GM12878 (cell line): ENCODE measurements at regions not wholly inside any gene's neighbourhood (a gene's known extent, or its start where the extent isn't known, plus 50 kb on each side); places are given as distances from the start of the nearest gene placed in this dataset.

Experiments used
- ATAC-seq: fragments of 200-7000 bp; cut with Tn5 transposase; 3 replicates; pipeline ENCODE4 v1.9.1; 2020; ENCODE audit warnings: mild to moderate bottlenecking, moderate library complexity
- BruUV-seq: library from RNA; stranded (reverse); fragments of 400-500 nt; replicated peaks from 2 replicates; lab custom pipeline; 2021; lab: Mats Ljungman, UMichigan
- CTCF ChIA-PET: fragments of 300-600 bp; sonication (Branson Sonifier 250); formaldehyde crosslinking; extraction: SDS; loops from one replicate; lab custom pipeline; 2021; ENCODE audit warnings: inconsistent platforms; lab: Yijun Ruan, JAX
- POLR2A ChIA-PET: fragments of 350-600 bp; formaldehyde crosslinking; extraction: SDS; loops from one replicate; lab custom pipeline; 2021; ENCODE audit warnings: inconsistent platforms; lab: Charles Lee
- RAD21 ChIA-PET: fragments of 300-600 bp; sonication (Branson Sonifier 250); formaldehyde crosslinking; loops from one replicate; lab custom pipeline; 2023; ENCODE audit warnings: antibody characterized with exemption; ENCODE audit not compliant: unreplicated experiment; lab: Charles Lee
- SMC1A ChIA-PET: fragments of 300-600 bp; sonication (Branson Sonifier 250); formaldehyde crosslinking; loops from one replicate; lab custom pipeline; 2023; ENCODE audit not compliant: unreplicated experiment, uncharacterized antibody; lab: Charles Lee
- DNase-seq: peaks from one replicate; pipeline ENCODE4 v3.0.0-alpha.2; 2011; ENCODE audit warnings: low read depth, low spot score
- FAIRE-seq: peaks from 3 replicates; lab custom pipeline; 2011; peaks lifted over from hg19 to GRCh38; lab: Jason Lieb, UNC
- H2AFZ ChIP-seq: 2 replicates; pipeline ENCODE4 v1.6.0; 2011; ENCODE audit warnings: low read depth, low read length, control low read depth; ENCODE audit not compliant: control insufficient read depth
- H3K27ac ChIP-seq: 2 replicates; pipeline ENCODE4 v1.5.1; 2011; ENCODE audit warnings: control low read depth; ENCODE audit not compliant: control insufficient read depth, insufficient read depth
- H3K27me3 ChIP-seq, 2 experiments: replicated peaks in 1 of 2; 2 replicates each; pipeline versions ENCODE4 v1.6.0 to v1.6.1; 2011; ENCODE audit warnings: low read length in 1 of 2; ENCODE audit not compliant: control insufficient read depth in 2 of 2, insufficient read depth in 2 of 2
- H3K36me3 ChIP-seq, 2 experiments: 2 replicates each; pipeline ENCODE4 v1.5.1; 2011; ENCODE audit warnings: low read length in 1 of 2; ENCODE audit not compliant: control insufficient read depth in 2 of 2, insufficient read depth in 2 of 2
- H3K4me1 ChIP-seq: 2 replicates; pipeline ENCODE4 v1.6.1; 2011; ENCODE audit warnings: mild to moderate bottlenecking, low read length, moderate library complexity, mixed read lengths; ENCODE audit not compliant: control insufficient read depth, insufficient read depth
- H3K4me2 ChIP-seq: 2 replicates; pipeline ENCODE4 v1.6.0; 2011; ENCODE audit warnings: control low read depth; ENCODE audit not compliant: control insufficient read depth, insufficient read depth
- H3K4me3 ChIP-seq: fragments of 200-600 bp; sonication (generic); 2 replicates; pipeline ENCODE4 v1.5.1; 2016
- H3K79me2 ChIP-seq: 2 replicates; pipeline ENCODE4 v1.6.0; 2011; ENCODE audit warnings: low read length; ENCODE audit not compliant: control insufficient read depth, insufficient read depth
- H3K9ac ChIP-seq: 2 replicates; pipeline ENCODE4 v1.8.0; 2011; ENCODE audit warnings: low read length, control low read depth, mixed read lengths; ENCODE audit not compliant: control insufficient read depth, insufficient read depth
- H3K9me3 ChIP-seq: replicated peaks from 3 replicates; pipeline ENCODE4 v1.5.1; 2011; ENCODE audit warnings: mild to moderate bottlenecking, low read length; ENCODE audit not compliant: control insufficient read depth, insufficient read depth
- H4K20me1 ChIP-seq: 2 replicates; pipeline ENCODE4 v1.6.0; 2011; ENCODE audit not compliant: control insufficient read depth, insufficient read depth
- ATF7 ChIP-seq: fragments of 450-650 bp; IDR thresholded peaks from 2 replicates; pipeline ENCODE4 v1.6.1; 2016; ENCODE audit warnings: low read depth, mild to moderate bottlenecking
- BMI1 ChIP-seq: fragments of 450-650 bp; IDR thresholded peaks from 2 replicates; pipeline ENCODE4 v1.6.1; 2016; ENCODE audit warnings: mild to moderate bottlenecking, moderate library complexity, borderline replicate concordance
- CBFB ChIP-seq: IDR thresholded peaks from 2 replicates; pipeline ENCODE4 v1.6.1; 2016; ENCODE audit warnings: antibody characterized with exemption, low read depth
- CHD4 ChIP-seq: fragments of 200-600 bp; sonication (generic); IDR thresholded peaks from 2 replicates; pipeline ENCODE4 v1.6.1; 2016; ENCODE audit warnings: mild to moderate bottlenecking
- DPF2 ChIP-seq: fragments of 450-650 bp; IDR thresholded peaks from 2 replicates; pipeline ENCODE4 v1.6.1; 2017; ENCODE audit warnings: mild to moderate bottlenecking
- ETV6 ChIP-seq, 2 experiments: fragments of 450-650 bp in 1 of 2; IDR thresholded peaks in 1 of 2; conservative IDR thresholded peaks in 1 of 2; 2 replicates each; pipeline ENCODE4 v1.6.1; 2014; ENCODE audit warnings: antibody characterized with exemption in 1 of 2, borderline replicate concordance in 1 of 2, low read depth in 1 of 2, mild to moderate bottlenecking in 1 of 2, moderate library complexity in 1 of 2
- HDGF ChIP-seq: fragments of 450-650 bp; IDR thresholded peaks from 2 replicates; pipeline ENCODE4 v1.6.1; 2016; ENCODE audit warnings: antibody characterized with exemption
- KAT2A ChIP-seq: conservative IDR thresholded peaks from 2 replicates; pipeline ENCODE4 v1.6.1; 2011; ENCODE audit warnings: low read depth, low read length; ENCODE audit not compliant: control insufficient read depth
- MEF2A ChIP-seq: IDR thresholded peaks from 2 replicates; pipeline ENCODE4 v1.6.1; 2011; ENCODE audit warnings: low read depth, mild to moderate bottlenecking, low read length, moderate library complexity; ENCODE audit not compliant: insufficient read depth
- NR2C1 ChIP-seq: fragments of 450-650 bp; IDR thresholded peaks from 2 replicates; pipeline ENCODE4 v1.6.1; 2017; ENCODE audit warnings: antibody characterized with exemption, mild to moderate bottlenecking, moderate library complexity
- PAX8 ChIP-seq: fragments of 450-650 bp; IDR thresholded peaks from 2 replicates; pipeline ENCODE4 v1.6.1; 2017; ENCODE audit warnings: mild to moderate bottlenecking, moderate library complexity
- PML ChIP-seq: IDR thresholded peaks from 2 replicates; pipeline ENCODE4 v1.6.1; 2012; ENCODE audit warnings: low read length, inconsistent platforms
- RUNX3 ChIP-seq: IDR thresholded peaks from 2 replicates; pipeline ENCODE4 v1.6.1; 2012; ENCODE audit warnings: low read length, inconsistent platforms
- TARDBP ChIP-seq: IDR thresholded peaks from 2 replicates; pipeline ENCODE4 v1.6.1; 2016; ENCODE audit warnings: borderline replicate concordance
- TBL1XR1 ChIP-seq: IDR thresholded peaks from 2 replicates; pipeline ENCODE4 v1.6.1; 2012; ENCODE audit warnings: low read depth, low read length, improper control_type of control experiment
- WRNIP1 ChIP-seq: IDR thresholded peaks from 2 replicates; pipeline ENCODE4 v1.6.1; 2011; ENCODE audit warnings: low read depth, low read length, improper control_type of control experiment, borderline replicate concordance
- WGBS: methylation state at CpG from one replicate; pipeline ENCODE4 v1.1.6; 2016; ENCODE audit warnings: low lambda C conversion rate; ENCODE audit not compliant: insufficient replicate concordance, insufficient coverage; ENCODE audit errors: missing lambda C conversion rate; 5-methylcytosine and 5-hydroxymethylcytosine counted together
- in situ Hi-C: fragments of 300-500 bp; cut with MboI; formaldehyde crosslinking; loops from 9 replicates; pipeline ENCODE4 v1.14.3; 2018; ENCODE audit warnings: mixed read lengths
- intact Hi-C: fragments of 100-400 bp; cut with micrococcal nuclease; formaldehyde crosslinking; loops from one replicate; pipeline ENCODE4 v1.14.2; 2022; ENCODE audit not compliant: unreplicated experiment
- TF ChIP-seq, protein P1 (sequence below): fragments of 450-650 bp; IDR thresholded peaks from 2 replicates; pipeline ENCODE4 v1.6.1; 2018; ENCODE audit warnings: mild to moderate bottlenecking, low read depth, moderate library complexity; ENCODE audit not compliant: partially characterized antibody
- TF ChIP-seq, protein P2 (sequence below): IDR thresholded peaks from 2 replicates; pipeline ENCODE4 v1.6.1; 2012; ENCODE audit warnings: low read length, inconsistent platforms
- TF ChIP-seq, protein P3 (sequence below): fragments of 450-650 bp; IDR thresholded peaks from 2 replicates; pipeline ENCODE4 v1.6.1; 2017; ENCODE audit warnings: low read depth, mild to moderate bottlenecking, moderate library complexity

DNA sequence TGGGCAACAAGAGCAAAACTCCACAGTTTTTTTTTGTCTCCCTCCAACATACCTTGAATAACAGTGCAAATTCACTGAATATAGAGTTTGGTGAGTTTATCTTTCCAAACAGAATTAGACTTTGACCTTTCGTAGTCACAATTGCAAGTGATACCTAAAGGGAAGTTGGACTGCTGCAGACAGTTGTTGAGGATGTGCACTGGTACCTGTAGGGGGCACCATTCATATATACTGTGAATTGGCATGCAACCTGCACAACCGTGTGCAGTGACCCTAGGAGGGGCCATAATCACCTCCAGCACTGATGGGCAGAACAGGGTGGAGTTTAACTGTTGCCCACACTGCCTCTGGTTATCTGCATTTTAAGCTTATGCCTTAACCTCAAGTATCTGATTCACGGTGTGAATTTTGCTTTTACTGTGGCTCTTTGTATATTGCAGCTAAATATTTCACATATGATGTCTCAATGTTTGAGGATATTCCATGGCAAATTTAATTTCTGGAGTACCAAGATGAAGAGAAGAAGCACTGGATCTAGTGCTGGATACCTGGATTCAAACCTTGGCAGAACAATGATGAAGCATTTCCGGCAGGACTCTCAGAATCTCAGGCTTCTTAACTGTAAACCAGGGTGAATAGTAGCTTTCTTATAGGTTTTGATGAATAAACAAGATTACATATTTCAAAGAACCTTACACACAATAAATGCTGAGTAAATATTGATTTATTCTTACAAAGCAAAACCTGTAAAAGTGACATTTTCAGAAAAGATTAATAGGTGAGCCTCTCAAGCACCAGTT, 144.3 kb downstream of the ACTBL2 start (continued):
- TF ChIP-seq, protein P1, sequence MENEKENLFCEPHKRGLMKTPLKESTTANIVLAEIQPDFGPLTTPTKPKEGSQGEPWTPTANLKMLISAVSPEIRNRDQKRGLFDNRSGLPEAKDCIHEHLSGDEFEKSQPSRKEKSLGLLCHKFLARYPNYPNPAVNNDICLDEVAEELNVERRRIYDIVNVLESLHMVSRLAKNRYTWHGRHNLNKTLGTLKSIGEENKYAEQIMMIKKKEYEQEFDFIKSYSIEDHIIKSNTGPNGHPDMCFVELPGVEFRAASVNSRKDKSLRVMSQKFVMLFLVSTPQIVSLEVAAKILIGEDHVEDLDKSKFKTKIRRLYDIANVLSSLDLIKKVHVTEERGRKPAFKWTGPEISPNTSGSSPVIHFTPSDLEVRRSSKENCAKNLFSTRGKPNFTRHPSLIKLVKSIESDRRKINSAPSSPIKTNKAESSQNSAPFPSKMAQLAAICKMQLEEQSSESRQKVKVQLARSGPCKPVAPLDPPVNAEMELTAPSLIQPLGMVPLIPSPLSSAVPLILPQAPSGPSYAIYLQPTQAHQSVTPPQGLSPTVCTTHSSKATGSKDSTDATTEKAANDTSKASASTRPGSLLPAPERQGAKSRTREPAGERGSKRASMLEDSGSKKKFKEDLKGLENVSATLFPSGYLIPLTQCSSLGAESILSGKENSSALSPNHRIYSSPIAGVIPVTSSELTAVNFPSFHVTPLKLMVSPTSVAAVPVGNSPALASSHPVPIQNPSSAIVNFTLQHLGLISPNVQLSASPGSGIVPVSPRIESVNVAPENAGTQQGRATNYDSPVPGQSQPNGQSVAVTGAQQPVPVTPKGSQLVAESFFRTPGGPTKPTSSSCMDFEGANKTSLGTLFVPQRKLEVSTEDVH: no peak
- no peak for TF ChIP-seq DPF2
- no peak for TF ChIP-seq PAX8
- TF ChIP-seq CHD4: no peak
- no peak for TF ChIP-seq PML

DNA sequence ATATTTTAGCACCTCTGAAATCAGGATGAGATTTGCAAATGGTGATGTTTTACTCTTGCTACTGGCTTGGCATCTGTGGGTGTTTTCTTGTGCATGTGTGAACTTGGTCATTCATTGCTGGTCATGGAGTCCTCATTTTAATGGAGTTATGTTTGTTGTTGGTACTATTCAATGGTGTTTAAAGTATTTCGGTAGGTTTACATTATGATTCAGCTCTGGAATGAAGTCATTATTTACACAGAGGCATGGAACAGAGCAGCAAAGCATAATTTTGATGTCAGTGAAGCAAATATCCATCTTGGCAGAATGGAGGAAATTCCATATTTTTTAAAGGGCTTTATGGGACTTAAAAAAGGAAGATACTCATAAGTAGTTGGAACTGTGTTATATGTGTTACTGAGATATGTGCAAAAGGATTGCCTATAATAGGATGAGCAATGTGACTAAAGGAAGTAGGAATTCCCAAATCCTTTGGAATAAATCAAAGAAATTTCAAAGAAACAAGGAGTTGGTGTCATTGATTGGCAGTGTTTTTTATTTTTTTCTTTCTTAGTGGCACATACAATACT, 147.4 kb downstream of the ACTBL2 start:
- FAIRE-seq (no peak), DNase-seq (no peak), ATAC-seq (no peak)
- no peaks in the 10 kb centered on the region for H3K4me1 ChIP-seq
- H3K27me3 ChIP-seq: no peaks in the 10 kb centered on the region
- H3K9ac ChIP-seq: no peak overlapping the region
- H3K4me3 ChIP-seq: no peak overlapping the region
- no peak overlapping the region for H3K4me2 ChIP-seq
- no peaks in the 10 kb centered on the region for H3K36me3 ChIP-seq
- POLR2A ChIA-PET: no interaction called here
- CTCF ChIA-PET: interaction anchor here (1.0 to 1.2 kb wide), 2 partner anchors 8 to 426 kb away, joined by 3 to 4 read pairs; partner anchors contain the start of gene SETD9
- no peak overlapping the region for H3K27ac ChIP-seq
- RAD21 ChIA-PET: no interaction called here
- 50% methylated on average over 1 of the region's 1 CpG for WGBS
- intact Hi-C loops: no loop called here
- H4K20me1 ChIP-seq: no peaks in the 10 kb centered on the region
- H3K9me3 ChIP-seq: no peaks in the 10 kb centered on the region
- BruUV-seq: no TSS peak
- H2AFZ ChIP-seq: no peak overlapping the region
- in situ Hi-C loops: no loop called here
- no peaks in the 10 kb centered on the region for H3K79me2 ChIP-seq
- SMC1A ChIA-PET: interaction anchor here (1.6 kb wide), 1 partner anchor 30 kb away, joined by 3 read pairs; no protein-coding TSS in a partner anchor
- TF ChIP-seq, protein P2, sequence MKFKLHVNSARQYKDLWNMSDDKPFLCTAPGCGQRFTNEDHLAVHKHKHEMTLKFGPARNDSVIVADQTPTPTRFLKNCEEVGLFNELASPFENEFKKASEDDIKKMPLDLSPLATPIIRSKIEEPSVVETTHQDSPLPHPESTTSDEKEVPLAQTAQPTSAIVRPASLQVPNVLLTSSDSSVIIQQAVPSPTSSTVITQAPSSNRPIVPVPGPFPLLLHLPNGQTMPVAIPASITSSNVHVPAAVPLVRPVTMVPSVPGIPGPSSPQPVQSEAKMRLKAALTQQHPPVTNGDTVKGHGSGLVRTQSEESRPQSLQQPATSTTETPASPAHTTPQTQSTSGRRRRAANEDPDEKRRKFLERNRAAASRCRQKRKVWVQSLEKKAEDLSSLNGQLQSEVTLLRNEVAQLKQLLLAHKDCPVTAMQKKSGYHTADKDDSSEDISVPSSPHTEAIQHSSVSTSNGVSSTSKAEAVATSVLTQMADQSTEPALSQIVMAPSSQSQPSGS: no peak
- TF ChIP-seq, protein P3, sequence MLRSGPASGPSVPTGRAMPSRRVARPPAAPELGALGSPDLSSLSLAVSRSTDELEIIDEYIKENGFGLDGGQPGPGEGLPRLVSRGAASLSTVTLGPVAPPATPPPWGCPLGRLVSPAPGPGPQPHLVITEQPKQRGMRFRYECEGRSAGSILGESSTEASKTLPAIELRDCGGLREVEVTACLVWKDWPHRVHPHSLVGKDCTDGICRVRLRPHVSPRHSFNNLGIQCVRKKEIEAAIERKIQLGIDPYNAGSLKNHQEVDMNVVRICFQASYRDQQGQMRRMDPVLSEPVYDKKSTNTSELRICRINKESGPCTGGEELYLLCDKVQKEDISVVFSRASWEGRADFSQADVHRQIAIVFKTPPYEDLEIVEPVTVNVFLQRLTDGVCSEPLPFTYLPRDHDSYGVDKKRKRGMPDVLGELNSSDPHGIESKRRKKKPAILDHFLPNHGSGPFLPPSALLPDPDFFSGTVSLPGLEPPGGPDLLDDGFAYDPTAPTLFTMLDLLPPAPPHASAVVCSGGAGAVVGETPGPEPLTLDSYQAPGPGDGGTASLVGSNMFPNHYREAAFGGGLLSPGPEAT: no peak
- no peak for TF ChIP-seq TBL1XR1
- TF ChIP-seq KAT2A: no peak
- TF ChIP-seq NR2C1: no peak
- TF ChIP-seq HDGF: no peak
- no peak for TF ChIP-seq TARDBP
- no peak for TF ChIP-seq BMI1
- no peak for TF ChIP-seq RUNX3
- no peak for TF ChIP-seq ATF7
- no peak for TF ChIP-seq WRNIP1
- TF ChIP-seq ETV6 (conservative IDR thresholded peaks at IDR 0.05 in 1 of 2, IDR thresholded peaks at IDR 0.05 in 1 of 2; ENCODE audit: borderline replicate concordance in 1 of 2, low read depth in 1 of 2): no peak
- no peak for TF ChIP-seq CBFB
- no peak for TF ChIP-seq MEF2A
